Panc1 (cell line): ENCODE measurements at regions not wholly inside any gene's neighbourhood (a gene's known extent, or its start where the extent isn't known, plus 50 kb on each side); places are given as distances from the start of the nearest gene placed in this dataset.

Experiments
- POLR2AphosphoS5 ChIP-seq: IDR thresholded peaks from 2 replicates; pipeline ENCODE4 v1.6.1; 2012; ENCODE audit warnings: mild to moderate bottlenecking, low read depth, low read length, moderate library complexity
- SIN3A ChIP-seq: IDR thresholded peaks from 2 replicates; pipeline ENCODE4 v1.6.1; 2012; ENCODE audit warnings: low read depth, mild to moderate bottlenecking, low read length, moderate library complexity, borderline replicate concordance; ENCODE audit not compliant: insufficient read depth
- TF ChIP-seq, protein P1 (sequence below): fragments of 450-650 bp; IDR thresholded peaks from 2 replicates; pipeline ENCODE4 v1.5.1; 2017; ENCODE audit warnings: mild to moderate bottlenecking
- TF ChIP-seq, protein P2 (sequence below), 2 experiments: IDR thresholded peaks; 2 replicates each; pipeline ENCODE4 v1.6.1; 2011 to 2012; ENCODE audit warnings: low read depth in 2 of 2, control low read depth in 1 of 2, low read length in 1 of 2, mild to moderate bottlenecking in 1 of 2, moderate library complexity in 1 of 2; ENCODE audit not compliant: insufficient read depth in 1 of 2

DNA sequence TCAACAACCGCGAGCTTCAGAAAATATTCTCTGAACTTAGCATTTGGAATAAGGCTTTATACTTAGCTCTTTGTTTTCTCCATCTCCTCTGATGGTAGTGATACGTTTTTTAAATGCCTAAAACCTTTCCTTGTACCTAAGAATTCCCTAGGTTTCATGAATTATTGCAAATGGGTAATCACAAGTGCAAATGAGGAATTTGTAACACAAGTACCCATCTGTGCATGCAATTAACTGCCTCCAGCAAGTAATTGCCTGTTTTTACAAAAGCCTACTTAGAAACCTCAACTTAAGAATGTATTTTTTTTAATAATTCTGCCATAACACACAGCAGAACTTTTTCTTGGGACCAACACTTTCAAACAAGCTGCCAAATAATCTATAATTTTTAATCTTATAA, 149.2 kb downstream of the PHLDA1 start:
- TF ChIP-seq, protein P1, sequence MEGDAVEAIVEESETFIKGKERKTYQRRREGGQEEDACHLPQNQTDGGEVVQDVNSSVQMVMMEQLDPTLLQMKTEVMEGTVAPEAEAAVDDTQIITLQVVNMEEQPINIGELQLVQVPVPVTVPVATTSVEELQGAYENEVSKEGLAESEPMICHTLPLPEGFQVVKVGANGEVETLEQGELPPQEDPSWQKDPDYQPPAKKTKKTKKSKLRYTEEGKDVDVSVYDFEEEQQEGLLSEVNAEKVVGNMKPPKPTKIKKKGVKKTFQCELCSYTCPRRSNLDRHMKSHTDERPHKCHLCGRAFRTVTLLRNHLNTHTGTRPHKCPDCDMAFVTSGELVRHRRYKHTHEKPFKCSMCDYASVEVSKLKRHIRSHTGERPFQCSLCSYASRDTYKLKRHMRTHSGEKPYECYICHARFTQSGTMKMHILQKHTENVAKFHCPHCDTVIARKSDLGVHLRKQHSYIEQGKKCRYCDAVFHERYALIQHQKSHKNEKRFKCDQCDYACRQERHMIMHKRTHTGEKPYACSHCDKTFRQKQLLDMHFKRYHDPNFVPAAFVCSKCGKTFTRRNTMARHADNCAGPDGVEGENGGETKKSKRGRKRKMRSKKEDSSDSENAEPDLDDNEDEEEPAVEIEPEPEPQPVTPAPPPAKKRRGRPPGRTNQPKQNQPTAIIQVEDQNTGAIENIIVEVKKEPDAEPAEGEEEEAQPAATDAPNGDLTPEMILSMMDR: no peak
- TF ChIP-seq POLR2AphosphoS5 (no peak), SIN3A (no peak)
- TF ChIP-seq, protein P2, sequence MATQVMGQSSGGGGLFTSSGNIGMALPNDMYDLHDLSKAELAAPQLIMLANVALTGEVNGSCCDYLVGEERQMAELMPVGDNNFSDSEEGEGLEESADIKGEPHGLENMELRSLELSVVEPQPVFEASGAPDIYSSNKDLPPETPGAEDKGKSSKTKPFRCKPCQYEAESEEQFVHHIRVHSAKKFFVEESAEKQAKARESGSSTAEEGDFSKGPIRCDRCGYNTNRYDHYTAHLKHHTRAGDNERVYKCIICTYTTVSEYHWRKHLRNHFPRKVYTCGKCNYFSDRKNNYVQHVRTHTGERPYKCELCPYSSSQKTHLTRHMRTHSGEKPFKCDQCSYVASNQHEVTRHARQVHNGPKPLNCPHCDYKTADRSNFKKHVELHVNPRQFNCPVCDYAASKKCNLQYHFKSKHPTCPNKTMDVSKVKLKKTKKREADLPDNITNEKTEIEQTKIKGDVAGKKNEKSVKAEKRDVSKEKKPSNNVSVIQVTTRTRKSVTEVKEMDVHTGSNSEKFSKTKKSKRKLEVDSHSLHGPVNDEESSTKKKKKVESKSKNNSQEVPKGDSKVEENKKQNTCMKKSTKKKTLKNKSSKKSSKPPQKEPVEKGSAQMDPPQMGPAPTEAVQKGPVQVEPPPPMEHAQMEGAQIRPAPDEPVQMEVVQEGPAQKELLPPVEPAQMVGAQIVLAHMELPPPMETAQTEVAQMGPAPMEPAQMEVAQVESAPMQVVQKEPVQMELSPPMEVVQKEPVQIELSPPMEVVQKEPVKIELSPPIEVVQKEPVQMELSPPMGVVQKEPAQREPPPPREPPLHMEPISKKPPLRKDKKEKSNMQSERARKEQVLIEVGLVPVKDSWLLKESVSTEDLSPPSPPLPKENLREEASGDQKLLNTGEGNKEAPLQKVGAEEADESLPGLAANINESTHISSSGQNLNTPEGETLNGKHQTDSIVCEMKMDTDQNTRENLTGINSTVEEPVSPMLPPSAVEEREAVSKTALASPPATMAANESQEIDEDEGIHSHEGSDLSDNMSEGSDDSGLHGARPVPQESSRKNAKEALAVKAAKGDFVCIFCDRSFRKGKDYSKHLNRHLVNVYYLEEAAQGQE (IDR thresholded peaks at IDR 0.05; ENCODE audit: insufficient read depth in 1 of 2, low read depth in 2 of 2, low read length in 1 of 2): no peak
